ENCODE measurements at regions not wholly inside any gene's neighbourhood (a gene's known extent, or its start where the extent isn't known, plus 50 kb on each side); places are given as distances from the start of the nearest gene placed in this dataset.
"Not testable (repeated sequence)": the region's sequence is repeated elsewhere in the genome, so short reads cannot be mapped to it uniquely, and the experiment has no call there.

- no peaks in the 10 kb centered on the region for H3K27me3 ChIP-seq (replicated peaks; ENCODE audit: insufficient read depth, low read length)
- no peak overlapping the region for H3K4me3 ChIP-seq (ENCODE audit: low read length)
- TF ChIP-seq EZH2phosphoT487 (IDR thresholded peaks at IDR 0.05; ENCODE audit: low read length) (no peak), EZH2 (optimal IDR thresholded peaks at IDR 0.05; ENCODE audit: low read depth, low read length) (no peak)
- no peak overlapping the region for H2AFZ ChIP-seq (ENCODE audit: low read length)
- H3F3A ChIP-seq (ENCODE audit: insufficient read depth, low read length) = no peaks in the 10 kb centered on the region
- H3K9ac ChIP-seq (ENCODE audit: low read length) = no peak overlapping the region
- H3K36me3 ChIP-seq (replicated peaks; ENCODE audit: insufficient read depth, low read length) = no peaks in the 10 kb centered on the region
- no peaks in the 10 kb centered on the region for H3K9me3 ChIP-seq (replicated peaks; ENCODE audit: insufficient read depth, low read length)
- no peaks in the 10 kb centered on the region for H4K20me1 ChIP-seq (ENCODE audit: insufficient read depth, low read length)
- no peaks in the 10 kb centered on the region for H3K79me2 ChIP-seq (ENCODE audit: low read length)
- no peak overlapping the region for H3K4me2 ChIP-seq (ENCODE audit: low read depth, low read length)
- no peak for DNase-seq
- no peaks in the 10 kb centered on the region for H3K4me1 ChIP-seq (ENCODE audit: low read length)
- no peak overlapping the region for H3K27ac ChIP-seq (ENCODE audit: low read length)
- no peaks in the 10 kb centered on the region for H3K9me2 ChIP-seq (replicated peaks; ENCODE audit: insufficient read depth, low read length)
Measured at GRCh38 chr10:43839973-43840372, 191.3 kb upstream of the ZNF32 start.

GRCh38 chr10:43834751-43835150, 186.1 kb upstream of the ZNF32 start:
- not testable (repeated sequence) for H3K9me2 ChIP-seq (replicated peaks; ENCODE audit: insufficient read depth, low read length); DNase-seq

DNA sequence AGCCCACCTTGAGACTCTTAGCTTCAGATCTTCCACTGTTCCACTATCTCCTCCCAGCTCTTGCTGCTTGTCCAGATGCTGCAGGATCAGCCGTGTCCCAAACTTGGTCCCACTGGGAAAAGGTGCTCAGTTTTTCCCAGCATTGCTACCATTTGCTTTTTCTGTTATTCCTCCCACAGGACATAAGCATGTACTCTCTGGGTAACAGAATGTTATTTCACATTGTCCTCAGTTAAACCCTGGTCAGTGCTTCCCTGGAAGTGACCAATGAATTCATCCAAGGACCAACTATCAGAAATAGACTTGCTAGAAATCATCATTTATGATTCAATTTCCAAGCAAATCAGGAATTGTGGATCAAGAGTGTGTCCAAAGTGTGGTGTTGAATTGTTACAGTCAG, 179.2 kb upstream of the ZNF32 start:
- H2AFZ ChIP-seq (ENCODE audit: low read length) = no peak overlapping the region
- no peaks in the 10 kb centered on the region for H3F3A ChIP-seq (ENCODE audit: insufficient read depth, low read length)
- no peaks in the 10 kb centered on the region for H3K27me3 ChIP-seq (replicated peaks; ENCODE audit: insufficient read depth, low read length)
- H3K27ac ChIP-seq (ENCODE audit: low read length) = no peak overlapping the region
- H3K4me1 ChIP-seq (ENCODE audit: low read length) = peaks cover 2% of the 10 kb centered on the region; the same call in 1 of the 2 replicates
- no peak overlapping the region for H3K4me3 ChIP-seq (ENCODE audit: low read length)
- H3K4me2 ChIP-seq (ENCODE audit: low read depth, low read length) = no peak overlapping the region
- no peaks in the 10 kb centered on the region for H3K36me3 ChIP-seq (replicated peaks; ENCODE audit: insufficient read depth, low read length)
- no peak overlapping the region for H3K9ac ChIP-seq (ENCODE audit: low read length)
- no peak for DNase-seq
- H3K9me3 ChIP-seq (replicated peaks; ENCODE audit: insufficient read depth, low read length) = no peaks in the 10 kb centered on the region
- H4K20me1 ChIP-seq (ENCODE audit: insufficient read depth, low read length) = no peaks in the 10 kb centered on the region
- TF ChIP-seq EZH2 (optimal IDR thresholded peaks at IDR 0.05; ENCODE audit: low read depth, low read length) (no peak), CTCF (IDR thresholded peaks at IDR 0.05; ENCODE audit: low read length) (no peak), EZH2phosphoT487 (IDR thresholded peaks at IDR 0.05; ENCODE audit: low read length) (no peak)
- H3K79me2 ChIP-seq (ENCODE audit: low read length) = no peaks in the 10 kb centered on the region
- no peaks in the 10 kb centered on the region for H3K9me2 ChIP-seq (replicated peaks; ENCODE audit: insufficient read depth, low read length)

More at GRCh38 chr10:43834751-43835150, 186.1 kb upstream of the ZNF32 start:
- not testable (repeated sequence) for H3F3A ChIP-seq (ENCODE audit: insufficient read depth, low read length); H3K4me3 ChIP-seq (ENCODE audit: low read length); H3K9me3 ChIP-seq (replicated peaks; ENCODE audit: insufficient read depth, low read length); H3K27ac ChIP-seq (ENCODE audit: low read length); H3K4me2 ChIP-seq (ENCODE audit: low read depth, low read length); H3K36me3 ChIP-seq (replicated peaks; ENCODE audit: insufficient read depth, low read length); H3K9ac ChIP-seq (ENCODE audit: low read length); H4K20me1 ChIP-seq (ENCODE audit: insufficient read depth, low read length); H3K27me3 ChIP-seq (replicated peaks; ENCODE audit: insufficient read depth, low read length); H2AFZ ChIP-seq (ENCODE audit: low read length); H3K4me1 ChIP-seq (ENCODE audit: low read length); H3K79me2 ChIP-seq (ENCODE audit: low read length)

GRCh38 chr10:43825984-43826383, 177.3 kb upstream of the ZNF32 start:
- Histone ChIP-seq H3K4me2 (ENCODE audit: low read depth, low read length) (no peak overlapping the region), H3K27ac (ENCODE audit: low read length) (no peak overlapping the region), H3K4me1 (ENCODE audit: low read length) (peaks cover 4% of the 10 kb centered on the region; the same call in 1 of the 2 replicates), H3K27me3 (replicated peaks; ENCODE audit: insufficient read depth, low read length) (no peaks in the 10 kb centered on the region), H3F3A (ENCODE audit: insufficient read depth, low read length) (no peaks in the 10 kb centered on the region), H4K20me1 (ENCODE audit: insufficient read depth, low read length) (no peaks in the 10 kb centered on the region), H3K4me3 (ENCODE audit: low read length) (no peak overlapping the region), H3K9me2 (replicated peaks; ENCODE audit: insufficient read depth, low read length) (no peaks in the 10 kb centered on the region), H3K9me3 (replicated peaks; ENCODE audit: insufficient read depth, low read length) (no peaks in the 10 kb centered on the region), H3K79me2 (ENCODE audit: low read length) (no peaks in the 10 kb centered on the region), H3K9ac (ENCODE audit: low read length) (no peak overlapping the region), H3K36me3 (replicated peaks; ENCODE audit: insufficient read depth, low read length) (no peaks in the 10 kb centered on the region), H2AFZ (ENCODE audit: low read length) (no peak overlapping the region)
- TF ChIP-seq CTCF (IDR thresholded peaks at IDR 0.05; ENCODE audit: low read length) (no peak), EZH2 (optimal IDR thresholded peaks at IDR 0.05; ENCODE audit: low read depth, low read length) (no peak), EZH2phosphoT487 (IDR thresholded peaks at IDR 0.05; ENCODE audit: low read length) (no peak)
- no peak for DNase-seq
